HepG2 (cell line): ENCODE measurements at regions not wholly inside any gene's neighbourhood (a gene's known extent, or its start where the extent isn't known, plus 50 kb on each side); places are given as distances from the start of the nearest gene placed in this dataset.

Experiments used
- CBX1 ChIP-seq: IDR thresholded peaks from one replicate; pipeline ENCODE4 v1.6.1; 2016; ENCODE audit warnings: antibody characterized with exemption, low read depth
- CTCF ChIP-seq: sonication (generic); formaldehyde crosslinking; IDR thresholded peaks from 2 replicates; pipeline ENCODE4 v1.5.0; 2020; ENCODE audit warnings: mild to moderate bottlenecking, missing genetic modification reagents, moderate library complexity
- EP300 ChIP-seq, 3 experiments: sonication (generic) in 1 of 3; formaldehyde crosslinking in 1 of 3; IDR thresholded peaks; 2 replicates each; pipeline versions ENCODE4 v1.5.1 to v1.6.1; 2011 to 2020; ENCODE audit warnings: low read depth in 2 of 3, low read length in 2 of 3, borderline replicate concordance in 1 of 3, improper control_type of control experiment in 1 of 3, mild to moderate bottlenecking in 1 of 3, missing genetic modification reagents in 1 of 3, moderate library complexity in 1 of 3
- EZH2 ChIP-seq: conservative IDR thresholded peaks from 2 replicates; pipeline ENCODE4 v1.6.1; 2012; ENCODE audit warnings: mild to moderate bottlenecking, low read depth, low read length, moderate library complexity
- HDAC1 ChIP-seq: sonication (generic); formaldehyde crosslinking; IDR thresholded peaks from 2 replicates; pipeline ENCODE4 v1.5.1; 2020; ENCODE audit warnings: mild to moderate bottlenecking, missing genetic modification reagents
- POLR2A ChIP-seq, 2 experiments: IDR thresholded peaks; 2 replicates each; pipeline ENCODE4 v1.6.1; 2011; ENCODE audit warnings: low read depth in 2 of 2, low read length in 2 of 2, mild to moderate bottlenecking in 1 of 2, moderate library complexity in 1 of 2; ENCODE audit not compliant: insufficient read depth in 1 of 2
- TCF12 ChIP-seq, 2 experiments: fragments of 450-650 bp in 1 of 2; sonication (generic) in 1 of 2; formaldehyde crosslinking in 1 of 2; IDR thresholded peaks; 2 replicates each; pipeline versions ENCODE4 v1.6.1 to v1.8.0; 2017 to 2022; ENCODE audit warnings: antibody characterized with exemption in 1 of 2, mild to moderate bottlenecking in 1 of 2, missing genetic modification reagents in 1 of 2, moderate library complexity in 1 of 2
- ZNF138 ChIP-seq: sonication (generic); formaldehyde crosslinking; IDR thresholded peaks from 2 replicates; pipeline ENCODE4 v1.5.0; 2020; ENCODE audit warnings: mild to moderate bottlenecking, low read depth, missing genetic modification reagents
- ZNF501 ChIP-seq: sonication (generic); formaldehyde crosslinking; IDR thresholded peaks from 2 replicates; pipeline ENCODE4 v1.5.1; 2020; ENCODE audit warnings: mild to moderate bottlenecking, moderate library complexity, missing genetic modification reagents
- TF ChIP-seq, protein P1 (sequence below): sonication (generic); formaldehyde crosslinking; IDR thresholded peaks from 2 replicates; pipeline ENCODE4 v1.4.0; 2020; ENCODE audit warnings: missing genetic modification reagents, mild to moderate bottlenecking, borderline replicate concordance
- TF ChIP-seq, protein P2 (sequence below), 2 experiments: sonication (generic) in 1 of 2; formaldehyde crosslinking in 1 of 2; IDR thresholded peaks; 2 replicates each; pipeline versions ENCODE4 v1.5.1 to v1.6.1; 2011 to 2020; ENCODE audit warnings: borderline replicate concordance in 1 of 2, low read depth in 1 of 2, low read length in 1 of 2, mild to moderate bottlenecking in 1 of 2, missing genetic modification reagents in 1 of 2, moderate library complexity in 1 of 2

- TF ChIP-seq ZNF138 (CRISPR knock-in tag), result no peak
- no peak for TF ChIP-seq EP300 (IDR thresholded peaks at IDR 0.05; ENCODE audit: low read depth in 2 of 2, low read length in 2 of 2)
- TF ChIP-seq EP300 (CRISPR knock-in tag; IDR thresholded peaks at IDR 0.05; ENCODE audit: borderline replicate concordance), result no peak
- no peak for TF ChIP-seq CTCF (CRISPR knock-in tag)
- no peak for TF ChIP-seq EZH2
- TF ChIP-seq HDAC1 (CRISPR knock-in tag), result no peak
- TF ChIP-seq, protein P1, sequence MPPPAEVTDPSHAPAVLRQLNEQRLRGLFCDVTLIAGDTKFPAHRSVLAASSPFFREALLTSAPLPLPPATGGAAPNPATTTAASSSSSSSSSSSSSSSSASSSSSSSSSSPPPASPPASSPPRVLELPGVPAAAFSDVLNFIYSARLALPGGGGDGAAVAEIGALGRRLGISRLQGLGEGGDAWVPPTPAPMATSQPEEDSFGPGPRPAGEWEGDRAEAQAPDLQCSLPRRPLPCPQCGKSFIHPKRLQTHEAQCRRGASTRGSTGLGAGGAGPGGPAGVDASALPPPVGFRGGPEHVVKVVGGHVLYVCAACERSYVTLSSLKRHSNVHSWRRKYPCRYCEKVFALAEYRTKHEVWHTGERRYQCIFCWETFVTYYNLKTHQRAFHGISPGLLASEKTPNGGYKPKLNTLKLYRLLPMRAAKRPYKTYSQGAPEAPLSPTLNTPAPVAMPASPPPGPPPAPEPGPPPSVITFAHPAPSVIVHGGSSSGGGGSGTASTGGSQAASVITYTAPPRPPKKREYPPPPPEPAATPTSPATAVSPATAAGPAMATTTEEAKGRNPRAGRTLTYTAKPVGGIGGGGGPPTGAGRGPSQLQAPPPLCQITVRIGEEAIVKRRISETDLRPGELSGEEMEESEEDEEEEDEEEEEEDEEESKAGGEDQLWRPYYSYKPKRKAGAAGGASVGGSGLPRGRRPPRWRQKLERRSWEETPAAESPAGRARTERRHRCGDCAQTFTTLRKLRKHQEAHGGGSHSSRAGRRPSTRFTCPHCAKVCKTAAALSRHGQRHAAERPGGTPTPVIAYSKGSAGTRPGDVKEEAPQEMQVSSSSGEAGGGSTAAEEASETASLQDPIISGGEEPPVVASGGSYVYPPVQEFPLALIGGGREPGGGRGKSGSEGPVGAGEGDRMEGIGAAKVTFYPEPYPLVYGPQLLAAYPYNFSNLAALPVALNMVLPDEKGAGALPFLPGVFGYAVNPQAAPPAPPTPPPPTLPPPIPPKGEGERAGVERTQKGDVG (CRISPR knock-in tag), result no peak
- TF ChIP-seq CBX1, result no peak
- no peak for TF ChIP-seq TCF12 (IDR thresholded peaks at IDR 0.05)
- TF ChIP-seq TCF12 (CRISPR knock-in tag; IDR thresholded peaks at IDR 0.05), result no peak
- TF ChIP-seq POLR2A (IDR thresholded peaks at IDR 0.05; ENCODE audit: insufficient read depth in 1 of 2, low read depth in 2 of 2, low read length in 2 of 2), result no peak
- TF ChIP-seq ZNF501, result no peak
- TF ChIP-seq, protein P2, sequence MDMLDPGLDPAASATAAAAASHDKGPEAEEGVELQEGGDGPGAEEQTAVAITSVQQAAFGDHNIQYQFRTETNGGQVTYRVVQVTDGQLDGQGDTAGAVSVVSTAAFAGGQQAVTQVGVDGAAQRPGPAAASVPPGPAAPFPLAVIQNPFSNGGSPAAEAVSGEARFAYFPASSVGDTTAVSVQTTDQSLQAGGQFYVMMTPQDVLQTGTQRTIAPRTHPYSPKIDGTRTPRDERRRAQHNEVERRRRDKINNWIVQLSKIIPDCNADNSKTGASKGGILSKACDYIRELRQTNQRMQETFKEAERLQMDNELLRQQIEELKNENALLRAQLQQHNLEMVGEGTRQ (IDR thresholded peaks at IDR 0.05; ENCODE audit: low read depth, low read length), result no peak
- TF ChIP-seq, protein P2 (CRISPR knock-in tag; IDR thresholded peaks at IDR 0.05; ENCODE audit: borderline replicate concordance), result no peak
Measured at GRCh38 chr7:41465571-41465970, 237.3 kb downstream of the INHBA start.
